Fibroblast of lung (primary cell): ENCODE measurements at regions not wholly inside any gene's neighbourhood (a gene's known extent, or its start where the extent isn't known, plus 50 kb on each side); places are given as distances from the start of the nearest gene placed in this dataset.

Experiments used
- DNase-seq, 2 donors: peaks; one replicate each; pipeline versions ENCODE4 v3.0.0 to v3.0.0-alpha.2; 2010; ENCODE audit warnings: low read depth in 2 of 2
- H2AFZ ChIP-seq: 2 replicates; pipeline ENCODE4 v1.5.1; 2012; ENCODE audit warnings: low read length, control low read depth, inconsistent platforms
- H3K27ac ChIP-seq: 2 replicates; pipeline ENCODE4 v1.5.1; 2011; ENCODE audit warnings: low read length, control low read depth; ENCODE audit not compliant: insufficient read depth
- H3K27me3 ChIP-seq: 2 replicates; pipeline ENCODE4 v1.5.1; 2011; ENCODE audit warnings: mild to moderate bottlenecking, low read length; ENCODE audit not compliant: control insufficient read depth, insufficient read depth
- H3K36me3 ChIP-seq: 2 replicates; pipeline ENCODE4 v1.5.1; 2011; ENCODE audit warnings: low read length; ENCODE audit not compliant: control insufficient read depth, insufficient read depth
- H3K4me1 ChIP-seq: 2 replicates; pipeline ENCODE4 v1.5.1; 2011; ENCODE audit warnings: low read length; ENCODE audit not compliant: control insufficient read depth, insufficient read depth; ENCODE audit errors: extremely low read depth
- H3K4me2 ChIP-seq: 2 replicates; pipeline ENCODE4 v1.5.1; 2011; ENCODE audit warnings: low read length, control low read depth; ENCODE audit not compliant: insufficient read depth; ENCODE audit errors: extremely low read depth
- H3K4me3 ChIP-seq, 4 experiments: fragments of 200-600 bp in 1 of 4; sonication (generic) in 1 of 4; replicated peaks in 1 of 4; 2 replicates each; pipeline ENCODE4 v1.5.1; 2011 to 2016; ENCODE audit warnings: low read length in 4 of 4, low read depth in 3 of 4, mild to moderate bottlenecking in 3 of 4, control low read depth in 2 of 4, inconsistent platforms in 1 of 4, mixed read lengths in 1 of 4; ENCODE audit not compliant: insufficient read depth in 1 of 4; ENCODE audit errors: control extremely low read depth in 1 of 4
- H3K79me2 ChIP-seq: 2 replicates; pipeline ENCODE4 v1.5.1; 2012; ENCODE audit warnings: mild to moderate bottlenecking, low read length, inconsistent platforms; ENCODE audit not compliant: control insufficient read depth, insufficient read depth
- H3K9ac ChIP-seq: 2 replicates; pipeline ENCODE4 v1.5.1; 2011; ENCODE audit warnings: mild to moderate bottlenecking, low read length, control low read depth; ENCODE audit not compliant: insufficient read depth
- H3K9me3 ChIP-seq: 2 replicates; pipeline ENCODE4 v1.5.1; 2012; ENCODE audit warnings: low read depth, low read length; ENCODE audit not compliant: control insufficient read depth, insufficient read depth
- H4K20me1 ChIP-seq: 2 replicates; pipeline ENCODE4 v1.5.1; 2011; ENCODE audit warnings: low read length; ENCODE audit not compliant: control insufficient read depth, insufficient read depth; ENCODE audit errors: extremely low read depth
- EZH2 ChIP-seq: IDR thresholded peaks from 2 replicates; pipeline ENCODE4 v1.5.1; 2012; ENCODE audit warnings: low read length, control low read depth, mild to moderate bottlenecking; ENCODE audit errors: missing control alignments
- TF ChIP-seq, protein P1 (sequence below), 2 donors: IDR thresholded peaks in 1 of 2; conservative IDR thresholded peaks in 1 of 2; 1 replicate in 1 of 2; 2 replicates in 1 of 2; pipeline ENCODE4 v1.5.1; 2011 to 2012; ENCODE audit warnings: low read length in 2 of 2, control low read depth in 1 of 2, inconsistent platforms in 1 of 2, low read depth in 1 of 2, mild to moderate bottlenecking in 1 of 2

DNA sequence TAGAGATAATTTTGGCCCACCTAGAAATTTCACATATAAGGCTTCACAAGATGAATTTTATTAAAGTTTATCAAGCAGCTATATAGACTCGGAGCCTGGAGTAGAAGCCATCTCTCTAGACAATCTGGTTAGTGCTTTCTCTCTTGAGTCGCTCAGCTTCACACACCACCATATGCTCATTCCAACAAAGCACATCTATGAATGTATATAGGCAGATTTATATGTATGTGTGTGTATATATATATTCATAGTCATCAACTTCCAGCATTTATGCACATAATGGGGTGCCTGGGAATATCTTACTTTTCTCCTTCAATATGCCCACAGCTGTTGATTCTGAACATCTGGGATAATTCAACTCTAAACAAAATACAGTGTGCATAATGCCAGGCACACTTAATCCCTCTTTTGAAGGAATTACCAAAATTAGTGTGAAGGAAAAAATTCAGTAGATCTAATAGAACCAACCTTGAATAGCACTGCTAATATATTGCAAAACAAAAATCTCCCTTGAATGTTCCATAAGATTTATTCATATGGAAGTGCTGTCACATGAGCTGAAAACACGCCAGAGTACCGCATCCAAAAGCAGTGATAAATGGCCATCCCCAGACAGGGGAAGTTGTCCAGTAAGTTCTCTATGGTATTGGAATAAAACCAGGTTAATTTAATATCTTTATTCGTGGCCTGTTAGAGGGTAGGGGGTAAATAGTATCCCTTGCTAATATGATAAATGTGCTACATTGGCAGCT is 56.0 kb upstream of the MOCS2 start:
- Histone ChIP-seq H3K27ac (no peak overlapping the region), H3K4me2 (no peak overlapping the region), H3K27me3 (no peaks in the 10 kb centered on the region), H3K4me3 (no peak overlapping the region), H3K79me2 (no peaks in the 10 kb centered on the region), H3K36me3 (no peaks in the 10 kb centered on the region), H3K4me1 (peaks cover 6% of the 10 kb centered on the region), H2AFZ (no peak overlapping the region), H3K9me3 (no peaks in the 10 kb centered on the region), H3K9ac (no peak overlapping the region), H4K20me1 (no peaks in the 10 kb centered on the region)
- DNase-seq: no peak
- no peak for TF ChIP-seq EZH2

DNA sequence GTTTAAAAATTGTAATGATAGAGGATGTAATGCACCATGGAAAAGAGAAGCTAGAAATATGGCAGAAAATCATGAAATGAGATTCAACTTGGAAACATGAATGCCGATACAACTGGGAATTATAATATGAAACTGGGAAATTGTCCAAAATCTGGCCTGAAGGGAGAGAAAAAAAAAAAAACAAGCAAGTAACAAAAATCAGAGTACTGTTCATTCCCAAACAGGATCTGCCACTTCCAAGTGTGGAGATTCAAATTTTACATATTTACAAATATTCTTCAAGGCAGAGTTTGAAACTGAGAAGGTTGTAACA is 56.6 kb upstream of the MOCS2 start:
- no peak for TF ChIP-seq EZH2
- TF ChIP-seq, protein P1, sequence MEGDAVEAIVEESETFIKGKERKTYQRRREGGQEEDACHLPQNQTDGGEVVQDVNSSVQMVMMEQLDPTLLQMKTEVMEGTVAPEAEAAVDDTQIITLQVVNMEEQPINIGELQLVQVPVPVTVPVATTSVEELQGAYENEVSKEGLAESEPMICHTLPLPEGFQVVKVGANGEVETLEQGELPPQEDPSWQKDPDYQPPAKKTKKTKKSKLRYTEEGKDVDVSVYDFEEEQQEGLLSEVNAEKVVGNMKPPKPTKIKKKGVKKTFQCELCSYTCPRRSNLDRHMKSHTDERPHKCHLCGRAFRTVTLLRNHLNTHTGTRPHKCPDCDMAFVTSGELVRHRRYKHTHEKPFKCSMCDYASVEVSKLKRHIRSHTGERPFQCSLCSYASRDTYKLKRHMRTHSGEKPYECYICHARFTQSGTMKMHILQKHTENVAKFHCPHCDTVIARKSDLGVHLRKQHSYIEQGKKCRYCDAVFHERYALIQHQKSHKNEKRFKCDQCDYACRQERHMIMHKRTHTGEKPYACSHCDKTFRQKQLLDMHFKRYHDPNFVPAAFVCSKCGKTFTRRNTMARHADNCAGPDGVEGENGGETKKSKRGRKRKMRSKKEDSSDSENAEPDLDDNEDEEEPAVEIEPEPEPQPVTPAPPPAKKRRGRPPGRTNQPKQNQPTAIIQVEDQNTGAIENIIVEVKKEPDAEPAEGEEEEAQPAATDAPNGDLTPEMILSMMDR (conservative IDR thresholded peaks at IDR 0.05 in 1 of 2, IDR thresholded peaks at IDR 0.05 in 1 of 2; ENCODE audit: low read depth in 1 of 2, low read length in 2 of 2): no peak
- DNase-seq: peak in 1 of 2 donors; percentile 52

DNA sequence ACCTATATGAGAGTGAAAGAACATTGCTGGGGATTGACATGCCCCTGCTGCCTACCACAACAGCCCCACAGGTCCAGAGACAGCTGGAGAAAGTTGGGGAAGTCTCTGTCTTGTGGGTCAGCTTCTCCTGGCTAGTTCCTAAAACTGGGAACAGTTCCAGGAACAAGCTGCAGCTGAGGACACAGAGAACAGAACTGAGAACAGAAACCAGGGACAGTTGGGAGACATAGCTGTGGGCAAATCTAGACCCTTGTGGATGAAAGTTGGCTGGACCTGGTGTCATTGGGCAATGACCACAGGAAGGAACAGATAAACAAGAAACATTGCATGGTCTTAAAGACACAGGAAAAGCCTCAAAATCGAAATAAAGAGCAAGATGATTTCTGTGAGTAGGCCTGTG is 58.3 kb upstream of the MOCS2 start:
- Histone ChIP-seq H4K20me1 (no peaks in the 10 kb centered on the region), H3K36me3 (no peaks in the 10 kb centered on the region), H2AFZ (no peak overlapping the region), H3K4me3 (no peak overlapping the region), H3K27me3 (no peaks in the 10 kb centered on the region), H3K4me2 (no peak overlapping the region), H3K9ac (no peak overlapping the region), H3K79me2 (no peaks in the 10 kb centered on the region), H3K9me3 (no peaks in the 10 kb centered on the region), H3K27ac (no peak overlapping the region), H3K4me1 (peaks cover 10% of the 10 kb centered on the region)
- TF ChIP-seq, protein P1 (conservative IDR thresholded peaks at IDR 0.05 in 1 of 2, IDR thresholded peaks at IDR 0.05 in 1 of 2; ENCODE audit: low read depth in 1 of 2, low read length in 2 of 2): no peak
- no peak for TF ChIP-seq EZH2
- DNase-seq: peak; percentile 24 to 76

More for the DNA sequence above, 56.6 kb upstream of the MOCS2 start:
- no peaks in the 10 kb centered on the region for H4K20me1 ChIP-seq
- no peaks in the 10 kb centered on the region for H3K79me2 ChIP-seq
- no peaks in the 10 kb centered on the region for H3K9me3 ChIP-seq
- no peak overlapping the region for H3K27ac ChIP-seq
- no peaks in the 10 kb centered on the region for H3K27me3 ChIP-seq
- H3K4me1 ChIP-seq: peaks cover 7% of the 10 kb centered on the region
- no peak overlapping the region for H3K4me3 ChIP-seq
- H3K9ac ChIP-seq: no peak overlapping the region
- H2AFZ ChIP-seq: no peak overlapping the region
- no peaks in the 10 kb centered on the region for H3K36me3 ChIP-seq
- H3K4me2 ChIP-seq: no peak overlapping the region
